ENCODE measurements at regions not wholly inside any gene's neighbourhood (a gene's known extent, or its start where the extent isn't known, plus 50 kb on each side); places are given as distances from the start of the nearest gene placed in this dataset.

DNA sequence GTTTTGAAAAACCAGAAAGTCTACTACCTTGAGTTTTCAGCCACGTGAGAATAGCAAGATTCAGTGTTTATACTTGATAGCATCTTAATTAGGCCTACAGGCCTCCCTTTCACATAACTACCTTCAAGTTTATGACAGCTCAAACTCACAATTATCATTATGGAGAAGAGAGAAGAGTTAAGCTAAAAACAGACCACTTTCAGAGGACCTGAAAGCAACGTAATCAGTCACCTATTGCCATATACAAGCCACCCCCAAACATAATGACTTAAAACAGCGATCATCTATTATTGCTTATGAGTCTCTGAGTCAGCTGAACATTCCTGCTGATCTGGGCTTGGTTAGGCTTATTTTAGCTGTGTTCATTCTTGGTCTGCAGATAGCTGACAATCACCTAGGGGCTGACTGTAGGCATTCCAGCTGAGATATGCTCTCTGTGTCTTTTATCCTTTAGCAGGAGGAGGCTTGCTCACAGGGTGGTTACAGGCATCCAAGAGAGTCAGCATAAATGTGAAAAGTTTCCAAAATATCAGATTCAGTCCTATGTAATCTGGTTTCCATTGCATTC, 130.9 kb downstream of the COX7C start:
- TF ChIP-seq, protein P1, sequence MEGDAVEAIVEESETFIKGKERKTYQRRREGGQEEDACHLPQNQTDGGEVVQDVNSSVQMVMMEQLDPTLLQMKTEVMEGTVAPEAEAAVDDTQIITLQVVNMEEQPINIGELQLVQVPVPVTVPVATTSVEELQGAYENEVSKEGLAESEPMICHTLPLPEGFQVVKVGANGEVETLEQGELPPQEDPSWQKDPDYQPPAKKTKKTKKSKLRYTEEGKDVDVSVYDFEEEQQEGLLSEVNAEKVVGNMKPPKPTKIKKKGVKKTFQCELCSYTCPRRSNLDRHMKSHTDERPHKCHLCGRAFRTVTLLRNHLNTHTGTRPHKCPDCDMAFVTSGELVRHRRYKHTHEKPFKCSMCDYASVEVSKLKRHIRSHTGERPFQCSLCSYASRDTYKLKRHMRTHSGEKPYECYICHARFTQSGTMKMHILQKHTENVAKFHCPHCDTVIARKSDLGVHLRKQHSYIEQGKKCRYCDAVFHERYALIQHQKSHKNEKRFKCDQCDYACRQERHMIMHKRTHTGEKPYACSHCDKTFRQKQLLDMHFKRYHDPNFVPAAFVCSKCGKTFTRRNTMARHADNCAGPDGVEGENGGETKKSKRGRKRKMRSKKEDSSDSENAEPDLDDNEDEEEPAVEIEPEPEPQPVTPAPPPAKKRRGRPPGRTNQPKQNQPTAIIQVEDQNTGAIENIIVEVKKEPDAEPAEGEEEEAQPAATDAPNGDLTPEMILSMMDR (IDR thresholded peaks at IDR 0.05; ENCODE audit: low read depth, low read length, missing control alignments) = no peak
- no peak overlapping the region for H3K4me3 ChIP-seq (ENCODE audit: low read depth, low read length)
- no peak for DNase-seq (ENCODE audit: low read depth)
- in situ Hi-C loops (cut with HindIII; ENCODE audit: low sequenced_read_pairs) = no loop called here

DNA sequence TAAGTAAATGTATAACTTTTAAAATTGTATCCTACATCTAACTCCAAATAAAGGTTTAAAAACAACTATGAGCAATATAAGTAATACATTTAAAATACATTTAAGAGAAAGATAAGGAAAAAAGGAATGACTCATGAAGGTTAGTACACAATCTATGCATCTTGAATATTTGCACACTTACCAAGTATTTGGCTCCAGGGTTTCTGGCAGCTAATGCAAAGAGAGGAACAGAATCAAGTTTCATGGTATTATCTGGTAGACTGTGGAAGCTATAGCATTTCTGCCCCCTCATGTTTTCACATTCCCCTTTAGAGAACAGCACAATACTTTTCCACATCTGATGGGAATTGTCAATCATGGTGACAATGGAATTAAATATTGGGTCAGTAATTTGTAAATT, 132.1 kb downstream of the COX7C start:
- no peak for DNase-seq (ENCODE audit: low read depth)
- TF ChIP-seq, protein P1 (IDR thresholded peaks at IDR 0.05; ENCODE audit: low read depth, low read length, missing control alignments) = no peak

DNA sequence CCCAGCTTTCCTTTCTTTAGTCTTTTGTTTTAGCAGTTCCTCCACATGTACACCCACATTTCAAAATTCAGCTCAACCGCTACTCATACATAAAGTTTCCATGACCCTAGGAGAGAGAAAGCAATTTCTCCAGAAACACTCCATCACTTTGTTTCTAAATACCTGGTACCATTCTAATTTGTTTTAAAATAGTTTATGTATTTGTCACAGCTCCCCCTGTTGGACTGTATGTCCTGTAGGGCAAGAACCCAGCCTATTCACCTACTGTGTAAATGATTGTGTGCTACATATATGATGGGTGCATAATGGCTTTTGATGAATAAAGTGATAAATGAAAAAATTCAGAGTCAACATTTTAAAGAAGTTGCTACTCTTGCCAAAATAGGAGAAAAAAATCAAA, 139.1 kb downstream of the COX7C start:
- in situ Hi-C loops (cut with HindIII; ENCODE audit: low sequenced_read_pairs) = no loop called here

More for the DNA sequence above, 132.1 kb downstream of the COX7C start:
- in situ Hi-C loops (cut with HindIII; ENCODE audit: low sequenced_read_pairs) = no loop called here
- no peak overlapping the region for H3K4me3 ChIP-seq (ENCODE audit: low read depth, low read length)

DNA sequence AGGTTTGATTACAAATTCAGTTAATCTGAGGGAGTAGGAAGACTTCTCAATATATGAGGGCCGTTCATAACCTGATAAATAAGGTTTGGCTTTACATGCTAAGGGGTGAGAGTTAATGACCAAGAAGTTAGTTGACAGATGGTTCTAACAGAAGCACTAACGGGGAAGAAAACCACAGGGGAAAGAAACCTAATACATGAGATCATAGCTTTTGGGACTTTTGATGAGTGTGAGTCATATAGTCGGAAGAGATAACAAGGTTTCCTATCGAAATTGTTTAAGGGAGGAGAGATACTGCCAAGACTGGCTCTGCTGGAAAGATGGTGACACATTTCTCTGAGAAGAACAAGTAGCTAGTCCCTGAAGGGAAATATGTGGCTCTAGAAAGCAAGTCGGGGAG, 140.1 kb downstream of the COX7C start:
- H3K4me3 ChIP-seq (ENCODE audit: low read depth, low read length) = no peak overlapping the region
- peak; percentile 31 for DNase-seq (ENCODE audit: low read depth)
- in situ Hi-C loops (cut with HindIII; ENCODE audit: low sequenced_read_pairs) = no loop called here
- TF ChIP-seq, protein P1 (IDR thresholded peaks at IDR 0.05; ENCODE audit: low read depth, low read length, missing control alignments) = no peak

More for the DNA sequence above, 139.1 kb downstream of the COX7C start:
- DNase-seq (ENCODE audit: low read depth) = no peak
- TF ChIP-seq, protein P1 (IDR thresholded peaks at IDR 0.05; ENCODE audit: low read depth, low read length, missing control alignments) = peak; percentile 2
- no peak overlapping the region for H3K4me3 ChIP-seq (ENCODE audit: low read depth, low read length)

DNA sequence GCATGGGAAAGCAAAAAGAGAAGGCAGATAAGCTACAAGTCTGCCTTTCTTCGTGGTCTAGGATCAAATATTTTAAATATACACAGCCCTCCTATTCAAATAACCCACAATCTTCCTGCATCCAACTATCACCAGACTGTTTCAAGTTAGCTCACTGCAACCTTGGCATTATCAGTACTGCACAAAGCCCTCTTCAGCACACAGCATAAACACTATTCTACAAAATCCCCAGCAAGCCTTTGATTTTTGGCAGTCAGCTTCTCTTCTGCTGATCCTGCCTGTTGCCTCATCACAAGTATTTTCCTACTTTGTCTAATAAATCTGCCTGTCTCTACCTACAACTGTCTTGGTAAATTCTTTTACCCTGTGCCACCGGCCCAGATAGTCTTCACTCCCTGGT, 142.9 kb downstream of the COX7C start:
- TF ChIP-seq, protein P1 (IDR thresholded peaks at IDR 0.05; ENCODE audit: low read depth, low read length, missing control alignments) = no peak
- in situ Hi-C loops (cut with HindIII; ENCODE audit: low sequenced_read_pairs) = no loop called here
- no peak overlapping the region for H3K4me3 ChIP-seq (ENCODE audit: low read depth, low read length)
- no peak for DNase-seq (ENCODE audit: low read depth)

DNA sequence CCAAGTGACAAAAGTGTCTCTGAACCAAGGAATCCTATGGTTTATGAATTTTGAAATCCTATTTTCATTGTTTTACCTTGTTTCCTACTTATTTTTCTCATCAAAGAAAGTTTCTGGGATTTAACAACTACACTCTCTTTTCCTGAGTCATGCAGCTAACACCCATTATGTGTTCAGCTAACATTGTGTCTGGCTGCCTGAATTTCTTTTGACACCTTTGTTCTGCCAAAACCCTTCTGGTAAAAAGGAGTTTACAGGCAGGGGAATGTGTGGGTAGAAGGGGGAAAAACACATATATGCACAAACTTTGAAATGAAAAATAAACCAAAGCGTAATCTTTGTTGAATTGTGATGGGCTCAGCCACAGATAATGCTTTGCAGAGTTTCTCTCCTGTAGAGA, 146.2 kb downstream of the COX7C start:
- DNase-seq (ENCODE audit: low read depth) = no peak
- TF ChIP-seq, protein P1 (IDR thresholded peaks at IDR 0.05; ENCODE audit: low read depth, low read length, missing control alignments) = no peak
- in situ Hi-C loops (cut with HindIII; ENCODE audit: low sequenced_read_pairs) = no loop called here
- H3K4me3 ChIP-seq (ENCODE audit: low read depth, low read length) = no peak overlapping the region

All from astrocyte of the cerebellum (primary cell).